ENCODE measurements at regions not wholly inside any gene's neighbourhood (a gene's known extent, or its start where the extent isn't known, plus 50 kb on each side); places are given as distances from the start of the nearest gene placed in this dataset.

DNA sequence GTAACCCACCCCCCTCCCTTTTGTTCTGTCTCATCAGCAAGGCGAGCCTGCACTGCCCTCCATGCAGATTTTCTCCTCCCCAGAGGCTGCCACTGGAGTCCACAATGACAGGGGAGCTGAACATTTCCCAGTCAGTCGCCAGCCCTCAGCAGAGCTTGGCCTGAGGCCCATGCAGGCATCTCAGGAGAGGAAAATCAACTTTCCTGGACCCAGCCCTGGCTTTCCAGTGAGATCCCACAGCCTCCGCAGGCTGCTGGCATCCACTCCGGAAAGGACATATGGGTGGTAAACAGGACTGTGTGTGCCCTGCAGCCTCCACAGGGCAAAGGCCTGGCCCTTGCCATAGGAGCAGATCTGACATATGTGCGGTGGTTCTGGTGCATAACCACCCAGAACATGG is 253.8 kb downstream of the TNS1 start:
- H3K4me1 ChIP-seq (ENCODE audit: insufficient read depth, low read length) = no peaks in the 10 kb centered on the region
- H3K36me3 ChIP-seq (ENCODE audit: insufficient read depth, low read length) = no peaks in the 10 kb centered on the region
- no peaks in the 10 kb centered on the region for H3K9me3 ChIP-seq (ENCODE audit: control insufficient read depth, insufficient read depth, low read length)
- no peak overlapping the region for H3K9ac ChIP-seq (ENCODE audit: low read depth, low read length)

DNA sequence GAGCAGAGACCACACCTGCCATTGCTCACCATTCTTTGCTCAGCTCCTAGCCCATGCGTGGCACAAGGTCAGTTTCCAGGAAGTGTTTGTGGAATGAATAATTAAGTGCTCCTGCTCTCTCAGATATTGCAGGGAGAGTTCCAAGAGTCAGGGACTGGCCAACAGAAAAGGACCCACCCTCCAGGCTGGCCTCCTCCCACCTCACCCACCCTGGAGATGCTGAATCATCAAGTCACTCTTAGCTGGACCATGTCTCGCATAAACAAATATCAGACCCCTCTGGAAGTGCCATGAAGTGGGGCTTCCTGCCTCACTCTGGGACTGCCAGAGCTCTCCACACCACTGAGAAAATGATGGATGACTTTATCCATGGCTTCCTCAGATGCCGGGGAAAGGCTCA is 256.0 kb downstream of the TNS1 start:
- H3K36me3 ChIP-seq (ENCODE audit: insufficient read depth, low read length) = no peaks in the 10 kb centered on the region
- H3K9me3 ChIP-seq (ENCODE audit: control insufficient read depth, insufficient read depth, low read length) = no peaks in the 10 kb centered on the region
- H3K9ac ChIP-seq (ENCODE audit: low read depth, low read length) = no peak overlapping the region
- H3K4me1 ChIP-seq (ENCODE audit: insufficient read depth, low read length) = no peaks in the 10 kb centered on the region

DNA sequence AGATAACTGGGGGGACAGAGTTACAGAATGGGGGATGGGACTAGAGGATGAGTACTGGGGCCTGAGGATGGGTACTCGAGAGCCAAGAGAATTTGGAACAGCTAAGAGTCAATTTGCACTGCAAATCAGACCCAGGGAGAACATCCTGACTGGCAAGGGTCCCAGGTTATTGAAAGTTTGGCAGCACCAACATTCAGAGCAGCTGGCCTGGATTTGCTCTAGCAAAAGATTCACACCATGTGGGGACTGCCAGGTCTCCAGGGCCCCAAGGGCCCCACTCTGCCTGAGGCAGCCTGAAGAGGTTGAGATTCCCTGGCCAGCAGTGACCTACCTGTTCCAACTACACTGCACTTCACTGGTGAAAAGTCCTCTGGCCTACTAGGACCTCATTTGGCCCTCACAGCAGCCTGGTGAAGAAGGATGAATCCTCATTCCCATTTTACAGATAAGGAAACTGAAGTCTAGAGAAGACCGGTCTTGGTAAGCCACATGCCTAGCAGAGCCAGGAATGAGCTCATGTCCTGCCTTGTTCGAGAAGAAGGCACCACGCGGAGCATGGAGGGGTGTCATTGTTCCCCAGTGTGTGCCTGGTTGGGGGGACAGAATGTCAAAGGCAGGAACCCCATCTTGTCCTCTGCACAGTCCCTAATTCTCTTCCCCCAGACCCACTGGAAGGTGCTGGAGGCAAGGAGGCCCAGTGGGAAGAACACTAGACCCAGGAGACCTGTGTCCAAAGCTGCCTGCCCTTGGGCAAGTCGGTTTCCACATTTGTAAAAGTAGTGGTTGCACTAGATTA is 258.6 kb downstream of the TNS1 start:
- Histone ChIP-seq H3K36me3 (ENCODE audit: insufficient read depth, low read length) (no peaks in the 10 kb centered on the region), H3K4me1 (ENCODE audit: insufficient read depth, low read length) (no peaks in the 10 kb centered on the region), H3K9me3 (ENCODE audit: control insufficient read depth, insufficient read depth, low read length) (no peaks in the 10 kb centered on the region), H3K9ac (ENCODE audit: low read depth, low read length) (no peak overlapping the region)

DNA sequence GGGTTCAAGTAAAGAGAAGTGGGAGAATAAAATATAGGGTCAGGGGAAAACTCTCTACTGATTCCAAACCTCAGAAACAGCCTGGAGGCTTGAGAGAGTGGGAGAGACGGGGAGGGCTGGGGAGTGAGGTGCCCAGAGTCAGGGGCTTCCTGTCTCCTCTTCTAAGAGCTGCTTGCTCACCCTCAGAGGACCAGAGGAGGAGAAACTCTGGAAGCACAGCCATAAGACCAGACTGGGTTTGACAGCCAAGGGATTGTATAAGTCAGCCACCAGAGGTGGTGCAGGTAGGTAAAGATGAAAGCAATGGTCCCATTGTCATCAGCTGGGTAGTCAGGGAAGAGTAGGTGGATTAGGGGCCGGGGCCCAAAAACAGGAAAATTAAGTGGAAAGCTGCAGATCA is 259.4 kb downstream of the TNS1 start:
- no peaks in the 10 kb centered on the region for H3K9me3 ChIP-seq (ENCODE audit: control insufficient read depth, insufficient read depth, low read length)
- H3K9ac ChIP-seq (ENCODE audit: low read depth, low read length) = no peak overlapping the region
- H3K36me3 ChIP-seq (ENCODE audit: insufficient read depth, low read length) = no peaks in the 10 kb centered on the region
- H3K4me1 ChIP-seq (ENCODE audit: insufficient read depth, low read length) = no peaks in the 10 kb centered on the region

DNA sequence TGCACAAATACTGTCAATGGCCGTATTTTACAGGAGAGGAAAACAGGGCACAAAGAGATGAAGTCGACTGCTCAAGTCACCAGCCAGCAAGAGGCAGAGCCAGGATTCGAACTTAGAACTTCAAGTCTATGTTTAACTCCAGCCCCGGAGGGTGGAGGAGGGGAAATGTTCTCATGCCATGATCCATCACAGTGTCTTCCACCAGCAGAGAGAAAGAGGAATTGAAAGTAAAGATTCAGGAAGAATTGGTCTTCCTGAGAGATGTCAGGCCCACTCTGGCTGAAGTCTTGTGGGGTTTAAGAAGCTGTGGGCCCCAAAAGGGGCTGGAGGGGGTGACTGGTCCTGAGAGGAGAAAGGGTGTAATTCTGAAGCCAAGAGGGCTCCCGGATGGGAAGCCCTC is 260.0 kb downstream of the TNS1 start:
- Histone ChIP-seq H3K4me1 (ENCODE audit: insufficient read depth, low read length) (no peaks in the 10 kb centered on the region), H3K36me3 (ENCODE audit: insufficient read depth, low read length) (no peaks in the 10 kb centered on the region), H3K9me3 (ENCODE audit: control insufficient read depth, insufficient read depth, low read length) (no peaks in the 10 kb centered on the region), H3K9ac (ENCODE audit: low read depth, low read length) (no peak overlapping the region)

DNA sequence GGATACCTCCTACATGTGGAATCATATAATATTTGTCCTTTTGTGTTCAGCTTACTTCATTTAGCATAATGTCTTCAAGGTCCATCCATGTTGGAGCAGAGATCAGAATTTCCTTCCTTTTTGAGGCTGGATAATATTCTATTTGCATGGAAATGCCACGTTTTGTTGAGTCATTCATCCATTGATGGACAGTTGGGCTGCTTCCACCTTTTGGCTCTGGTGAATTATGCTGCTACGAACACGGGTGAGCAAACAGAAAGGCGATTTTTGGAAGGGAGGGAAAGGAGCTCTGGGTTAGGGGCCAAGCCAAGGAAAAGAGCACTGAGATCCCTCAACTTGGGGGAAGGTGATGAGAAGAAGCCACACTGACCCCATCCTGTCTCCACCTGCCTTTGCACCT is 260.5 kb downstream of the TNS1 start:
- Histone ChIP-seq H3K9ac (ENCODE audit: low read depth, low read length) (no peak overlapping the region), H3K36me3 (ENCODE audit: insufficient read depth, low read length) (no peaks in the 10 kb centered on the region), H3K9me3 (ENCODE audit: control insufficient read depth, insufficient read depth, low read length) (no peaks in the 10 kb centered on the region), H3K4me1 (ENCODE audit: insufficient read depth, low read length) (no peaks in the 10 kb centered on the region)

DNA sequence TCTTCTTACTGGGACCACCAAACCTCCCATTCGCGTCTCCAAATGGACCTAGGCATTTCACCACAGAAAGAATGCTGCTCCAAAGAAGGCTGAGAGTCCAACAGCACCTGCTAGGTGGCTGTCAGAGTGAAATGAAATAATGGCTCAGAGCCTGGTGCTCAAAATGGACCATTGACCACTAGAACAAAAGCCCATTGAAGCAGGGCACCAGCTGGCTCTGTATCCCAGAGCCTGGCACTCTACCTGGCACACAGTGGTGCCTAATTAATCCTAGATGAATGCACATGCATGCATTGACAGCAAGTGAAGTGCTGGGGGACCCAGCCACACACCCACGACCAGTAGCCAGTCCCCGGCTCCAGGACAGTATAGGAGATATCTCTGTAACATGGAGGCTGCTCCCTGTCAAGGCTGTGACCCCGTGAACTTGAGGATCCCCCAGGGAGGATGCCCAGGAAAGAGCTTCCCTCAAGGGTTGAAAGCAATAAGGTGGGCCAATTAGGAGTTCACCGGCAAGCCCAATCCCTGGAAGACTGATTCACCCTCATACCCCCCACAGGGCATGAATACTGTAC is 261.3 kb downstream of the TNS1 start:
- no peaks in the 10 kb centered on the region for H3K9me3 ChIP-seq (ENCODE audit: control insufficient read depth, insufficient read depth, low read length)
- no peaks in the 10 kb centered on the region for H3K36me3 ChIP-seq (ENCODE audit: insufficient read depth, low read length)
- H3K9ac ChIP-seq (ENCODE audit: low read depth, low read length) = no peak overlapping the region
- no peaks in the 10 kb centered on the region for H3K4me1 ChIP-seq (ENCODE audit: insufficient read depth, low read length)

DNA sequence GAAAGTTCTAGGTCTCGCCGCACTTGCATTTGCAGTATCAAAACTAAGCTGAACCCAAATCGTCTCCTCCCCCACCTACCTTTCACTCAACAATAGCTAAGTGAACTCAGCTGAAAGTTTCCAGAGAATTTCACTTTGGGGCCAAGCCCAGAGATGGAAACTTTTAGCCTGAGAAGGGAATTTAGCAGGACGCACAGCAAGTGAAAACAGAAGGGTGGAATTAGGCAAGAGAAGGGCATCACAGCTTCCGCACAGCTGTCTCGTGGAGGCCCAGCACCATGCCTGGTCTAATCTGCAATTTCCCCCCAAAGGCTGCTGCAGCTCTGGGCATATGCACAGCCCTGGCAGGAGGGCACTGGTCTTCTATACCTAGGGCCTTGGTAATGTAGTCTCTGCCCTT is 262.0 kb downstream of the TNS1 start:
- H3K9me3 ChIP-seq (ENCODE audit: control insufficient read depth, insufficient read depth, low read length) = no peaks in the 10 kb centered on the region
- no peak overlapping the region for H3K9ac ChIP-seq (ENCODE audit: low read depth, low read length)
- no peaks in the 10 kb centered on the region for H3K4me1 ChIP-seq (ENCODE audit: insufficient read depth, low read length)
- H3K36me3 ChIP-seq (ENCODE audit: insufficient read depth, low read length) = no peaks in the 10 kb centered on the region

DNA sequence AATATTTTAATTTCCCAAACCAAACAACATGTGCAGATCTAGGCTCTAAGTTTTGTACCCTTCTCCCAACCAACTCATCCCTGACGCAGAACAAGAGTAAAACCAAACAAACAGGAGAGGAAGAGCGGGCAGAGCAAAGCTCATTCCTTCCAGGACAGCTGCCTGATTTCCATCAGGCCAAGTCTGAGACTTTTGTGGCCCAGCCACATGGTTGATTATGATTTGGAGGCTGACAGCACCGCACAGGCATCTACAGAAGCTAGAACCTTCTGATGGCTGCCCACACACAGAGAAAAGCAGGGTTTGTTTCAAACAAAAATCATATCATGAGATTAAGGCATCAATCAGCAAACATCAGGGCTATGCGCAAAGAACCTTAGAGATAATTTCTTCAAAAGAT is 262.6 kb downstream of the TNS1 start:
- no peaks in the 10 kb centered on the region for H3K36me3 ChIP-seq (ENCODE audit: insufficient read depth, low read length)
- no peaks in the 10 kb centered on the region for H3K9me3 ChIP-seq (ENCODE audit: control insufficient read depth, insufficient read depth, low read length)
- no peak overlapping the region for H3K9ac ChIP-seq (ENCODE audit: low read depth, low read length)
- H3K4me1 ChIP-seq (ENCODE audit: insufficient read depth, low read length) = no peaks in the 10 kb centered on the region

DNA sequence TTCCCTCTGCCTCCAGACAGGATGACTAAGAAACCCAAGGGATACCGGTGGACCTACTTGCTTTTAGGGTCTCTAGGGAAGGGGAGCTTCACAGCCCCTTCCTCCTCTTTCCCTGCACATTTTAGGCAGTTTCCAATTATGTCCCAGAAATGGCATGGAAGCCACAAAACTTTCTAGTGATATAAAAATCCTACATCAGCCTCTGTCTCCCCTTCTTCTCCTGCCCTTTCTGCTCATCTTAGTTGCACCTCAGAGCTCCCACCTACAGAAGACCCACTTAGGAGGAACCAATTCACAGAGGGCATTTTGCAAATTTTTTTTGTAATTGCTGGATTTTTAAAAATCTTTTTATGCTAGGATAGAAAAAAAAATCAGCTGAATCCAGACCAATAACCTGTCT is 263.1 kb downstream of the TNS1 start:
- H3K9me3 ChIP-seq (ENCODE audit: control insufficient read depth, insufficient read depth, low read length) = no peaks in the 10 kb centered on the region

DNA sequence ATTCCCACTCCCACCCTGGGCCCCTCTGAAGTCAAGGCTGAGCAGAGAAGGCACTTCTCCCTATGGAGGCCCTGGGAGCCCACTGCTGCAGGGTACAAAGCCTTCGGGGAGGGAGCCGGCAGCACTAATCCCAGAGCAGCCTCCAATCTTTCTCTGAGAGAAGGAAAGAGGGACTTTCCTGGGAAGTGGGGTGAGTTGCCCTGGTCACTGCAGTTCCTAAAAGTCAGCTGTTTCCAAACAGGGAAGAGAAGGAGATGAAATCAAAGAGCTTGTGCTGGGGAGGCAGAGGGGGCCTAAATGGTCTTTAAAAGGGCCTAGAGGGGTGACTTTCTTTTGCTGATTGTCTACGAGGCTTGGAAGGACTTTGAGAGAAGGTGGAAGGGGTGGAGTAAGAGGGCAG is 264.7 kb downstream of the TNS1 start:
- no peak overlapping the region for H3K9ac ChIP-seq (ENCODE audit: low read depth, low read length)
- no peaks in the 10 kb centered on the region for H3K9me3 ChIP-seq (ENCODE audit: control insufficient read depth, insufficient read depth, low read length)
- H3K4me1 ChIP-seq (ENCODE audit: insufficient read depth, low read length) = no peaks in the 10 kb centered on the region
- no peaks in the 10 kb centered on the region for H3K36me3 ChIP-seq (ENCODE audit: insufficient read depth, low read length)

More for the DNA sequence above, 263.1 kb downstream of the TNS1 start:
- no peak overlapping the region for H3K9ac ChIP-seq (ENCODE audit: low read depth, low read length)
- no peaks in the 10 kb centered on the region for H3K4me1 ChIP-seq (ENCODE audit: insufficient read depth, low read length)
- H3K36me3 ChIP-seq (ENCODE audit: insufficient read depth, low read length) = no peaks in the 10 kb centered on the region

DNA sequence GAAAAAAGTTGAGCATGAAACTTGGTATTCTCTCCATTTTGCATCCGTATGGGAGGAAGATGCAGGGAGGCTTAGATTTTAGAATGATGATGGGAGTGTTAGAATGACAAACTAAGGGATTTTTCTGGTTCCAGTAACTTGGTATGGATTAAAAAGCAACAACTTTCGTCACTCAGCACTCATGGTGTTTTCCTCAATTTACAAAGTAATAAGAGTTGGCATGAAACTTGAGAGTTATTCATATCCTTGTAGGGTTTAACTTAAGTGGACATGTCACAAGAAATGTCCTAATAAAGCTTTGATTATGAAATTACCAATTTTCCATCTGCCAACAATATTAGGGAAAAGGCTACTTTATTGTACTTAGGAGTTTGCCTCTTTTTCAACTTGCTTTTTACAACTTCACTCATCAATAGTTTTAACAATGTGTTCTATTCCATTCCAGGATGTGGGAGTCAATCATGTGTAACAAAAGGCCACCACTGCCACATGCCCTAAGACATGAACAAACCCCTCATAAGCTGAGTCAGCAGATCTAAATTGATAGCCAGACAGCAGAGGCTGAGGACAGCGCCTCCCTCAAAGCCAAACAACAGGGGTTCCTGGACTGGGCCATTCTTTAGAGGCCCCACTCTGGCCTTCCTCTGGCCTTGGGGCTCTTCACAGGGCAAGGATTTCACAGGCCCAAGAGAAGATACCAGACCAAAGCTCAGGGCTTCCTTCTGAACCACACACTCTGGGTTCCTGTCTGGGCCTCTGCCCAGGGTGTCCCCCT is 265.8 kb downstream of the TNS1 start:
- H3K36me3 ChIP-seq (ENCODE audit: insufficient read depth, low read length) = no peaks in the 10 kb centered on the region
- H3K4me1 ChIP-seq (ENCODE audit: insufficient read depth, low read length) = no peaks in the 10 kb centered on the region
- H3K9me3 ChIP-seq (ENCODE audit: control insufficient read depth, insufficient read depth, low read length) = no peaks in the 10 kb centered on the region
- no peak overlapping the region for H3K9ac ChIP-seq (ENCODE audit: low read depth, low read length)

DNA sequence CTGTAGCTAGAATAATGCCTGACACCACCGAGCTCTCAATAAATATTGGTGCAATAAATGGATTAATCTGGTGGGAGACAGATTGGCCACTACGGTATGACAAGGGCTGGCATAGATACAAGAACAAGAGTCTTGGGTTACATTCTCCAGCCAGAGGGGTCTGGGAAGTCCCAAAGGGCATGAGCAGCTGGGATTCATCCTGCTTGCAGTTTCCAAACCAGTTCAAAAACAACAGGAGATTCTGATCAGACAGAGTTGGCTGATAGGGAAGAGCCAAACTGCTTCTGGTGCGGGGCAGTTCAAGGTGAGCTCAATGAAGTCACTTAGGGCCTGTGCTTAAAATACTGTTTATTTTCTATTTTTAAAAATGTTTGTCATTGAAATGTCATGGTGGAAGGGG is 266.9 kb downstream of the TNS1 start:
- H3K4me1 ChIP-seq (ENCODE audit: insufficient read depth, low read length) = no peaks in the 10 kb centered on the region
- no peak overlapping the region for H3K9ac ChIP-seq (ENCODE audit: low read depth, low read length)
- H3K36me3 ChIP-seq (ENCODE audit: insufficient read depth, low read length) = no peaks in the 10 kb centered on the region
- no peaks in the 10 kb centered on the region for H3K9me3 ChIP-seq (ENCODE audit: control insufficient read depth, insufficient read depth, low read length)

DNA sequence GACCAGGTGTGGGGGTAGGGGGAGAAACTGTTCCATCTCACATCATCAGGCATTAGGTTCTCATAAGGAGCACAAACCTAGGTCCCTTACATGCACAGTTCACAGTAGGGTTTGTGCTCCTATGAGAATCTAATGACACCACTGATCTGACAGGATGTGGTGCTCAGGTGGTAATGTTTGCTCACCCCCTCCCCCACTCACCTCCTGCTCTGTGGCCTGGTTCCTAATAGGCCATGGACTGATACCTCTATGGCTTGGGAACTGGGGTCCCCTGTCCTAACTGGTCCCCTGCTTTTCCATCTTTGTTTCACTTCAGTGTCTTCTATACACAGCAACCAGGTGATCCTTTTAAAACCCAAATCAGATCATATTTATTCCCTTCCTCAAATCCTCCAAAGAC is 267.8 kb downstream of the TNS1 start:
- Histone ChIP-seq H3K36me3 (ENCODE audit: insufficient read depth, low read length) (no peaks in the 10 kb centered on the region), H3K9ac (ENCODE audit: low read depth, low read length) (no peak overlapping the region), H3K9me3 (ENCODE audit: control insufficient read depth, insufficient read depth, low read length) (no peaks in the 10 kb centered on the region), H3K4me1 (ENCODE audit: insufficient read depth, low read length) (no peaks in the 10 kb centered on the region)

DNA sequence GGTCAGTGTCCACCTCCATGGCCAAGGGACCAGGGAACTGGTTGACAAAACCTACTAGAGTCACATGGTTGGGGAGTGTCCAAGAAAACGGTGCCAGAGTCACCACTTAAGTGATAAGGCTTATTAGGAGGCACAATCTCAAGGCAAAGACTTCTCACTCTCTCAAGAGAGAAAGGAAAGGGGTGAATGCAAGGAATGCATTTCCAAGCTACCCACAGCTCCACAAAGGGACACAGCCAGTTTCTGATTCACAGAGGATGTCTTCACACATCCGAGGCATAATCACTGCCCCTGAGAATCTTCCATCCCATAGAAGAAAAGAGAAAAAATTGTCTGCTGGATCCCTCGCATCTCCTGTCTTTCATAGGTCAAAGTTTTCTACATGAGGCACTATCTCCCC is 269.3 kb downstream of the TNS1 start:
- H3K9me3 ChIP-seq (ENCODE audit: control insufficient read depth, insufficient read depth, low read length) = no peaks in the 10 kb centered on the region
- no peaks in the 10 kb centered on the region for H3K4me1 ChIP-seq (ENCODE audit: insufficient read depth, low read length)
- no peaks in the 10 kb centered on the region for H3K36me3 ChIP-seq (ENCODE audit: insufficient read depth, low read length)
- H3K9ac ChIP-seq (ENCODE audit: low read depth, low read length) = no peak overlapping the region
